ENCODE measurements at regions not wholly inside any gene's neighbourhood (a gene's known extent, or its start where the extent isn't known, plus 50 kb on each side); places are given as distances from the start of the nearest gene placed in this dataset.

DNA sequence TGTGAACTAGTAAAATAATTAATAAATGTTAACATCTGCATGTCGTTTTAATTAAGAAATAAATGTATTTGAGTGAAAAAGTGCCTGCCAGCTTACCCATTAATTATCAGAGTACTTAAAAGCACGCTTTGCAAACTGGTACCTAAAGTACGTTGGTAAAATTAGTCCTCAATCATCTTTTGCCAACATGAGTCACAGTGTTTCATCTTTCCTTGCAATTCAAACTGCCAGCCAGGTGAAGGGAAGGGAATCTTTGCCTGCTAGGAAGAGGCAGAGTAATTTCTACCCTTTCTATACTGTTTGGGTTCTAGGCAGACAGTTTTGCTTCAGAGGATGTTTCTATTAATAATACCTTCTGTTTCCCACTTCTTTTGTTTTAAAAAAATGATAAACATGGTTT, 57.2 kb upstream of the CNIH3 start:
- TF ChIP-seq HOXA7 (CRISPR knock-in tag; IDR thresholded peaks at IDR 0.05) (no peak), CBX8 (IDR thresholded peaks at IDR 0.05) (no peak), HDAC2 (IDR thresholded peaks at IDR 0.05) (no peak), HOXB13 (CRISPR knock-in tag; IDR thresholded peaks at IDR 0.05; ENCODE audit: low read depth) (no peak), ZFP36 (IDR thresholded peaks at IDR 0.05; ENCODE audit: borderline replicate concordance, partially characterized antibody) (no peak), CEBPB (IDR thresholded peaks at IDR 0.05) (no peak), SMC3 (IDR thresholded peaks at IDR 0.05) (no peak), EP300 (IDR thresholded peaks at IDR 0.05) (no peak)
- TF ChIP-seq, protein P1, sequence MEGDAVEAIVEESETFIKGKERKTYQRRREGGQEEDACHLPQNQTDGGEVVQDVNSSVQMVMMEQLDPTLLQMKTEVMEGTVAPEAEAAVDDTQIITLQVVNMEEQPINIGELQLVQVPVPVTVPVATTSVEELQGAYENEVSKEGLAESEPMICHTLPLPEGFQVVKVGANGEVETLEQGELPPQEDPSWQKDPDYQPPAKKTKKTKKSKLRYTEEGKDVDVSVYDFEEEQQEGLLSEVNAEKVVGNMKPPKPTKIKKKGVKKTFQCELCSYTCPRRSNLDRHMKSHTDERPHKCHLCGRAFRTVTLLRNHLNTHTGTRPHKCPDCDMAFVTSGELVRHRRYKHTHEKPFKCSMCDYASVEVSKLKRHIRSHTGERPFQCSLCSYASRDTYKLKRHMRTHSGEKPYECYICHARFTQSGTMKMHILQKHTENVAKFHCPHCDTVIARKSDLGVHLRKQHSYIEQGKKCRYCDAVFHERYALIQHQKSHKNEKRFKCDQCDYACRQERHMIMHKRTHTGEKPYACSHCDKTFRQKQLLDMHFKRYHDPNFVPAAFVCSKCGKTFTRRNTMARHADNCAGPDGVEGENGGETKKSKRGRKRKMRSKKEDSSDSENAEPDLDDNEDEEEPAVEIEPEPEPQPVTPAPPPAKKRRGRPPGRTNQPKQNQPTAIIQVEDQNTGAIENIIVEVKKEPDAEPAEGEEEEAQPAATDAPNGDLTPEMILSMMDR (IDR thresholded peaks at IDR 0.05): no peak
- TF ChIP-seq, protein P2, sequence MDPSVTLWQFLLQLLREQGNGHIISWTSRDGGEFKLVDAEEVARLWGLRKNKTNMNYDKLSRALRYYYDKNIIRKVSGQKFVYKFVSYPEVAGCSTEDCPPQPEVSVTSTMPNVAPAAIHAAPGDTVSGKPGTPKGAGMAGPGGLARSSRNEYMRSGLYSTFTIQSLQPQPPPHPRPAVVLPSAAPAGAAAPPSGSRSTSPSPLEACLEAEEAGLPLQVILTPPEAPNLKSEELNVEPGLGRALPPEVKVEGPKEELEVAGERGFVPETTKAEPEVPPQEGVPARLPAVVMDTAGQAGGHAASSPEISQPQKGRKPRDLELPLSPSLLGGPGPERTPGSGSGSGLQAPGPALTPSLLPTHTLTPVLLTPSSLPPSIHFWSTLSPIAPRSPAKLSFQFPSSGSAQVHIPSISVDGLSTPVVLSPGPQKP (IDR thresholded peaks at IDR 0.05; ENCODE audit: low read depth, low read length): no peak
- TF ChIP-seq, protein P3, sequence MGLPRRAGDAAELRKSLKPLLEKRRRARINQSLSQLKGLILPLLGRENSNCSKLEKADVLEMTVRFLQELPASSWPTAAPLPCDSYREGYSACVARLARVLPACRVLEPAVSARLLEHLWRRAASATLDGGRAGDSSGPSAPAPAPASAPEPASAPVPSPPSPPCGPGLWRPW (IDR thresholded peaks at IDR 0.05): no peak
- TF ChIP-seq, protein P4, sequence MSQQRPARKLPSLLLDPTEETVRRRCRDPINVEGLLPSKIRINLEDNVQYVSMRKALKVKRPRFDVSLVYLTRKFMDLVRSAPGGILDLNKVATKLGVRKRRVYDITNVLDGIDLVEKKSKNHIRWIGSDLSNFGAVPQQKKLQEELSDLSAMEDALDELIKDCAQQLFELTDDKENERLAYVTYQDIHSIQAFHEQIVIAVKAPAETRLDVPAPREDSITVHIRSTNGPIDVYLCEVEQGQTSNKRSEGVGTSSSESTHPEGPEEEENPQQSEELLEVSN (IDR thresholded peaks at IDR 0.05; ENCODE audit: borderline replicate concordance, low read depth): no peak
- TF ChIP-seq, protein P5, sequence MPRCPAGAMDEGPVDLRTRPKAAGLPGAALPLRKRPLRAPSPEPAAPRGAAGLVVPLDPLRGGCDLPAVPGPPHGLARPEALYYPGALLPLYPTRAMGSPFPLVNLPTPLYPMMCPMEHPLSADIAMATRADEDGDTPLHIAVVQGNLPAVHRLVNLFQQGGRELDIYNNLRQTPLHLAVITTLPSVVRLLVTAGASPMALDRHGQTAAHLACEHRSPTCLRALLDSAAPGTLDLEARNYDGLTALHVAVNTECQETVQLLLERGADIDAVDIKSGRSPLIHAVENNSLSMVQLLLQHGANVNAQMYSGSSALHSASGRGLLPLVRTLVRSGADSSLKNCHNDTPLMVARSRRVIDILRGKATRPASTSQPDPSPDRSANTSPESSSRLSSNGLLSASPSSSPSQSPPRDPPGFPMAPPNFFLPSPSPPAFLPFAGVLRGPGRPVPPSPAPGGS (IDR thresholded peaks at IDR 0.05): no peak

Data from A549 (cell line).